ENCODE measurements at regions not wholly inside any gene's neighbourhood (a gene's known extent, or its start where the extent isn't known, plus 50 kb on each side); places are given as distances from the start of the nearest gene placed in this dataset.

DNA sequence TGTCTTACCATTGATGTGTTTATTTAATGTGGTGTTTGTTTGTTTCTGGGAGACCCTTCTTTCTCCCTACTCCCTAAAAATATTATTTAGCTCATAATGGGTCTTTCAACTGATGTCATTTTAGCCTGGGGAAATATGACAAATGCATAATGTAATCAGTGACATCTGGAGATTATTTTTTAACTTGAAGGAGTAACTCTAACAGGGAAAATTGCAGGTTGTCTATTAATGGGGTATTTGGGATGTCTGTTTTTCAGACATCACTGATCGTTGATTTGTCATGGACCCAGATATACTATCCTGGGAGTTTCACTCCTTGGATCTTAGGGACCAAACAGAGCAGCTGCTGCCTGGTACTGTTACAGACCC lies 230.4 kb downstream of the LOXHD1 start (continued):
- TF ChIP-seq, protein P1, sequence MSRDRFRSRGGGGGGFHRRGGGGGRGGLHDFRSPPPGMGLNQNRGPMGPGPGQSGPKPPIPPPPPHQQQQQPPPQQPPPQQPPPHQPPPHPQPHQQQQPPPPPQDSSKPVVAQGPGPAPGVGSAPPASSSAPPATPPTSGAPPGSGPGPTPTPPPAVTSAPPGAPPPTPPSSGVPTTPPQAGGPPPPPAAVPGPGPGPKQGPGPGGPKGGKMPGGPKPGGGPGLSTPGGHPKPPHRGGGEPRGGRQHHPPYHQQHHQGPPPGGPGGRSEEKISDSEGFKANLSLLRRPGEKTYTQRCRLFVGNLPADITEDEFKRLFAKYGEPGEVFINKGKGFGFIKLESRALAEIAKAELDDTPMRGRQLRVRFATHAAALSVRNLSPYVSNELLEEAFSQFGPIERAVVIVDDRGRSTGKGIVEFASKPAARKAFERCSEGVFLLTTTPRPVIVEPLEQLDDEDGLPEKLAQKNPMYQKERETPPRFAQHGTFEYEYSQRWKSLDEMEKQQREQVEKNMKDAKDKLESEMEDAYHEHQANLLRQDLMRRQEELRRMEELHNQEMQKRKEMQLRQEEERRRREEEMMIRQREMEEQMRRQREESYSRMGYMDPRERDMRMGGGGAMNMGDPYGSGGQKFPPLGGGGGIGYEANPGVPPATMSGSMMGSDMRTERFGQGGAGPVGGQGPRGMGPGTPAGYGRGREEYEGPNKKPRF (IDR thresholded peaks at IDR 0.05; ENCODE audit: low read depth, low read length): no peak
